Breast epithelium (tissue), 3 donors: ENCODE measurements at regions not wholly inside any gene's neighbourhood (a gene's known extent, or its start where the extent isn't known, plus 50 kb on each side); places are given as distances from the start of the nearest gene placed in this dataset.

Experiments
- POLR2A ChIP-seq: fragments of 450-650 bp; IDR thresholded peaks from one replicate; pipeline ENCODE4 v1.6.1; 2016; ENCODE audit warnings: antibody characterized with exemption, mild to moderate bottlenecking, moderate library complexity
- POLR2AphosphoS5 ChIP-seq, 3 donors: sonication (generic); formaldehyde crosslinking; IDR thresholded peaks; one replicate each; pipeline ENCODE4 v1.6.1; 2017; ENCODE audit warnings: antibody characterized with exemption in 3 of 3
- TF ChIP-seq, protein P1 (sequence below), 3 donors: fragments of 450-650 bp; IDR thresholded peaks; one replicate each; pipeline ENCODE4 v1.5.1; 2016 to 2017; ENCODE audit warnings: antibody characterized with exemption in 3 of 3, mild to moderate bottlenecking in 3 of 3, moderate library complexity in 3 of 3

DNA sequence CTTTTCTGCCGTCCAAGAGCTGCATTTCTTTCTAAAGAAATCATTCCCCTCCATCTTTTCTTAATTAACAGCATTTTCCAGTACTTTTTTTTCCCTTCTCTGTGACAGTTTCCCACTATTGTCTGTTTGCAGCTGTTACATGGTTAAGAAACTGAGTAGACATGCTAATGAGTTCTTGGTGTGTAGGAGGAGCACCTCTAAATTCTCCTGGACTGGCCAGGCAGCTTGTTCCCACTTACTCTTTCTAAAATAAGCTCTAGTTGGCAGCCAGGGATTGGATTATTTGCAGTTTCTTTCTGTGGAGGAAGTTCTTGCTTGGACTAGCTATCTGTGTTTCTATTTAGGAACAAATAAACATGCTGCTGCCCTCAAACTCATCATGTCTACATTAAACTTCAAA, 235.1 kb upstream of the GAP43 start:
- TF ChIP-seq, protein P1, sequence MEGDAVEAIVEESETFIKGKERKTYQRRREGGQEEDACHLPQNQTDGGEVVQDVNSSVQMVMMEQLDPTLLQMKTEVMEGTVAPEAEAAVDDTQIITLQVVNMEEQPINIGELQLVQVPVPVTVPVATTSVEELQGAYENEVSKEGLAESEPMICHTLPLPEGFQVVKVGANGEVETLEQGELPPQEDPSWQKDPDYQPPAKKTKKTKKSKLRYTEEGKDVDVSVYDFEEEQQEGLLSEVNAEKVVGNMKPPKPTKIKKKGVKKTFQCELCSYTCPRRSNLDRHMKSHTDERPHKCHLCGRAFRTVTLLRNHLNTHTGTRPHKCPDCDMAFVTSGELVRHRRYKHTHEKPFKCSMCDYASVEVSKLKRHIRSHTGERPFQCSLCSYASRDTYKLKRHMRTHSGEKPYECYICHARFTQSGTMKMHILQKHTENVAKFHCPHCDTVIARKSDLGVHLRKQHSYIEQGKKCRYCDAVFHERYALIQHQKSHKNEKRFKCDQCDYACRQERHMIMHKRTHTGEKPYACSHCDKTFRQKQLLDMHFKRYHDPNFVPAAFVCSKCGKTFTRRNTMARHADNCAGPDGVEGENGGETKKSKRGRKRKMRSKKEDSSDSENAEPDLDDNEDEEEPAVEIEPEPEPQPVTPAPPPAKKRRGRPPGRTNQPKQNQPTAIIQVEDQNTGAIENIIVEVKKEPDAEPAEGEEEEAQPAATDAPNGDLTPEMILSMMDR (IDR thresholded peaks at IDR 0.05): no peak
- TF ChIP-seq POLR2A: no peak
- no peak for TF ChIP-seq POLR2AphosphoS5 (IDR thresholded peaks at IDR 0.05)
